ENCODE measurements at regions not wholly inside any gene's neighbourhood (a gene's known extent, or its start where the extent isn't known, plus 50 kb on each side); places are given as distances from the start of the nearest gene placed in this dataset.

GRCh38 chr13:86563308-86563707, 764.1 kb upstream of the SLITRK6 start:
- TF ChIP-seq CTCF (IDR thresholded peaks at IDR 0.05) (no peak), POLR2A (IDR thresholded peaks at IDR 0.05) (no peak)
